Large intestine (tissue), 3 donors: ENCODE measurements at regions not wholly inside any gene's neighbourhood (a gene's known extent, or its start where the extent isn't known, plus 50 kb on each side); places are given as distances from the start of the nearest gene placed in this dataset.

ENCODE experiments used
- DNase-seq, 2 donors: peaks; one replicate each; pipeline versions ENCODE4 v3.0.0 to v3.0.0-alpha.2; 2013
- H3K27ac ChIP-seq: one replicate; pipeline ENCODE4 v1.5.1; 2013; ENCODE audit warnings: low read length
- H3K27me3 ChIP-seq: 2 replicates; pipeline ENCODE4 v1.6.1; 2013; ENCODE audit warnings: low read length; ENCODE audit not compliant: control insufficient read depth, insufficient read depth
- H3K36me3 ChIP-seq: 2 replicates; pipeline ENCODE4 v1.6.1; 2013; ENCODE audit warnings: low read length; ENCODE audit not compliant: control insufficient read depth, insufficient read depth
- H3K4me1 ChIP-seq: one replicate; pipeline ENCODE4 v1.6.1; 2013; ENCODE audit warnings: low read length; ENCODE audit not compliant: control insufficient read depth, insufficient read depth
- H3K4me3 ChIP-seq: one replicate; pipeline ENCODE4 v1.5.1; 2013; ENCODE audit warnings: low read length
- H3K9me3 ChIP-seq: one replicate; pipeline ENCODE4 v1.6.1; 2013; ENCODE audit warnings: mild to moderate bottlenecking, low read depth, low read length, moderate library complexity; ENCODE audit not compliant: control insufficient read depth
- WGBS: methylation state at CpG from one replicate; pipeline ENCODE4 v1.1.5; 2013; ENCODE audit warnings: low lambda C conversion rate; ENCODE audit not compliant: insufficient coverage; 5-methylcytosine and 5-hydroxymethylcytosine counted together

DNA sequence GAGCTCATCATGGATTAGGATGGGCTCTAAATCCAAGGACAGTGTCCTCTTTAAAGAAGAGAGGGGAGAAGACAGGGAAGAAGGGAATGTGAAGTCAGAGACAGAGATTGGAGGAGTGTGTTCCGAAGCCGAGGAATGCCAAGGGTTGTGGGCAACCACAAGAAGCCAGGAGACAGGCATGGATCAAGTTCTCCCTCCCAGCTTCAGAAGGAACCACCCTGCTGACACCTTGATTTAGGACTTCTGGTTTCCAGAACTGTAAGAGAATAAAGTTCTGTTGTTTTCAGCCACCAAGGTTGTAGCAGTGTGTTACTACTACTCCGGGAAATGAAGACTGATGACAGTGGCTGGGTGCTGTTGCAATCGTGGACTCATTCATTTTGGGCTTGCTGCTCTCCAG lies 120.1 kb downstream of the RPS12 start:
- no peaks in the 10 kb centered on the region for H3K9me3 ChIP-seq
- no peaks in the 10 kb centered on the region for H3K27me3 ChIP-seq
- H3K27ac ChIP-seq, result no peak overlapping the region
- H3K36me3 ChIP-seq, result no peaks in the 10 kb centered on the region
- no peaks in the 10 kb centered on the region for H3K4me1 ChIP-seq
- DNase-seq, result no peak
- no peak overlapping the region for H3K4me3 ChIP-seq
- WGBS, result no CpG with 5 or more reads among the region's 4 CpGs

DNA sequence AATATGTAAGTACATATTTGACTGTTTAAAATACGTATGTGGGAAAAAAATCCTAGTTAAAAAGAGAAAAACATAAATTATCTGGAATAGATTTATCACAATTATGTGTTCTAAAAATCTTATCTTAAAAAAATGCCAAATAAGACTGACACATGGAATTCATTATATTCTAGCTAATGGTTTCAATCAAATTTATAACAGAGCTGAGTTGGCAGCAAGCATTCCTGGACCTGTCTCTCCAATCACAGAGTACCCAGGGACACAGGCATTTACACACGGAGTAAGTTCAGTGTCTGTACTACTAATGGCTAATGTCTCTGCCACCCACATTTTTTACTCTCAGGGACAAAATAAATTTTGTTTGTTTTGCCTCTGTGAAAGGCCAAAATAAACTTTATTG lies 122.3 kb downstream of the RPS12 start:
- Histone ChIP-seq H3K9me3 (no peaks in the 10 kb centered on the region), H3K27ac (no peak overlapping the region), H3K4me1 (no peaks in the 10 kb centered on the region), H3K27me3 (no peaks in the 10 kb centered on the region), H3K36me3 (no peaks in the 10 kb centered on the region), H3K4me3 (no peak overlapping the region)
- WGBS, result 91% methylated on average over 1 of the region's 2 CpGs
- DNase-seq, result no peak

DNA sequence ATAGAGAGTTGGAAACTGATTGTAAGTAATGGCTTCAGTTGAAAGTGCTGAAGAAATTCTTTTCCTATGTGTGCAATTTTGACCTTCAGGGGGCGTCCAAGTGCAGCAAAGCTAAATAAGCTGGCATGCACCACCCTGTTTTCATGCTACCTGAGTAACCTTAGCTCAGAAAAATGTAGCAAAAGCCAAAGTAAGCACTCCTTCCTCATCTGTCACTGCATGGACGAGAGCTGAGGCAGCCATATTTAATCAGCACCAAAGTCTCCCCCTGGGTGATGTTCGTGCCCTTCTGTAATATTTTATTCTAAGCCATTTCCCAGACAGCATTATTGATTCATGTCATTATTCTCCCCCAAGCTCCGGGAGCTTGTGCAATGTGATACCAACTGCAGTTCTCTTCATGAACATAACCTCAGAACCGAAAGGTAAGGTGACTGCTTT lies 123.1 kb downstream of the RPS12 start:
- no peak overlapping the region for H3K27ac ChIP-seq
- no peak overlapping the region for H3K4me3 ChIP-seq
- H3K27me3 ChIP-seq, result no peaks in the 10 kb centered on the region
- H3K4me1 ChIP-seq, result no peaks in the 10 kb centered on the region
- no peaks in the 10 kb centered on the region for H3K36me3 ChIP-seq
- peak; percentile 8 for DNase-seq
- WGBS, result 92% methylated on average over 2 of the region's 5 CpGs
- H3K9me3 ChIP-seq, result no peaks in the 10 kb centered on the region

DNA sequence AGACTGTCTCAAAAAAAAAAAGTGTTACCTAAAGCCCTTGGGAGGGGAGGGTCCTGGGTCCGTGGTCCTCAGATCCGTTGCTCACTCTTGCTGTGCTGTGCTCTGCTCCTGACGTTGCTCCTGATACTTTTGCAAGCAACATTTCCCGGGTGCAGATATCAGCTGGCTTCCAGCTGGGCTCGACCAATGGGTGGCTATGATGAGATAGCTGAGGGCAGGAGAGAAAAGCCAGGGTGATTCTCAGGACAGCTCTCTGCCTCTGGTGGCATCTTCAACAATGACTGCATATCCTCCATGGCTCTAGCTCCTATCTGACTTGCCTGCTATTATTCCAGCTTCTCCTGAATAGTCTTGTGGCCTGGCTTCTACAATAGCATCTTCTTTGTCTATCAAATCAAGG lies 134.5 kb downstream of the RPS12 start:
- Histone ChIP-seq H3K36me3 (no peaks in the 10 kb centered on the region), H3K27ac (no peak overlapping the region), H3K4me1 (no peaks in the 10 kb centered on the region), H3K4me3 (no peak overlapping the region), H3K27me3 (no peaks in the 10 kb centered on the region), H3K9me3 (no peaks in the 10 kb centered on the region)
- no CpG with 5 or more reads among the region's 5 CpGs for WGBS
- DNase-seq, result no peak

DNA sequence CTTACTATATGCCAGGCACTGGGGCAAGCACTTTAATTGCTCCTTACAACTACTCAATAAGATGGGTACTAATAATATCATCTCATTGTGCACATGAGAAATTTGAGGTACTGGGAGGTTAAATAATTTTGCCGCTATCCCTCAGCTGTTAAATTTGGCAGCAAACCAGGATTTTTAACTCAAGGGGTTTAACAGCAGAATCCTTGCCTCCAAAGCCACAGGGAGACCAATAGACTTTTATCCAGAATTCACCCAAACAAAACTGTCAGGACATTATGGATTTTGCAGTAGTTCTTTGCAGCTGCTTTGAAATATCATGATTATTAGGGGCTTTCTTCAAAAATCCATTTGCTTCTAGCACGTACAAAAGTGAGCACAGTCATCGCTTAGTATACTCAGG lies 136.2 kb downstream of the RPS12 start:
- no peaks in the 10 kb centered on the region for H3K27me3 ChIP-seq
- no peaks in the 10 kb centered on the region for H3K36me3 ChIP-seq
- H3K27ac ChIP-seq, result no peak overlapping the region
- no peak overlapping the region for H3K4me3 ChIP-seq
- WGBS, result 87% methylated on average over 3 of the region's 3 CpGs
- H3K4me1 ChIP-seq, result no peaks in the 10 kb centered on the region
- DNase-seq, result no peak
- H3K9me3 ChIP-seq, result no peaks in the 10 kb centered on the region

DNA sequence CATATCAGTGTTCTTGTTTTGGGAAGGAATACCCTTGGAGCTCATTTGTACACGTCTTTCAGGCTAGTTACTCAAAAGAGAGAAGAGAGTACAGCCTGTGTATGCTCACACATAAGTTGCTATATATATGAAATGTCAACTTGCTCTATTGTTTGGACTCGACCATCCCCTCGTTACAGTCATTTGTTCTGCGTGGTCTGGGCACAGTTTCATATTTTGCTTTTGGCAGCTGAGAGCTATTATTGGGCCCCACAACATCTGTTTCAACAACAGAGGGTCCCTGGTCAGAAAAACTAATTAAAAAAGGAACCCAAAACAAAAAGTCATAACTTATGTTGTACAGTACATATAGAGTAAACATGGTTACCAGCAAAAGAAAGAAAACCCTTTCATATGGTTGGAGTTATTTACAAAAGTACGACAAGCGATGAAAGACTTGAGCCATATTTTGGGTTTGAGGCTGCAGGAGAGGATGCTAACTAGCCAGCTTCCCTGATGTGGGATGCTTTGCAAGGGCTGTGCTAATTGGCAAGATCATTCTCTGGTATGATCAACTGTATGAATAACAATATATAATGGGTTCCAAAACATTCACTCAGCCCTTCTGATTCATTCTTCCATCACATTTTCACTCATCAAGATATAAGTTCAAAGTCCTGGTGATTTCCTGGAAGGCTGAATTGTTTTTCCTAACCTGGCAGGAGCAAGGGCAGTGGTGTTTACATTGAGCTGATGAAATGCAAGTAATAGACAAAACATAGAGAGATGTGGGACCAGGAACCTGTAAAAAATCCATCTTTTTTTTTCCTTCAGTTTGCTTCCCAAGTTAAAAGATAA lies 137.9 kb downstream of the RPS12 start:
- no peaks in the 10 kb centered on the region for H3K9me3 ChIP-seq
- no peaks in the 10 kb centered on the region for H3K4me1 ChIP-seq
- no peak overlapping the region for H3K4me3 ChIP-seq
- H3K27me3 ChIP-seq, result no peaks in the 10 kb centered on the region
- no peak overlapping the region for H3K27ac ChIP-seq
- 83% methylated on average over 1 of the region's 6 CpGs for WGBS
- no peak for DNase-seq
- H3K36me3 ChIP-seq, result no peaks in the 10 kb centered on the region

DNA sequence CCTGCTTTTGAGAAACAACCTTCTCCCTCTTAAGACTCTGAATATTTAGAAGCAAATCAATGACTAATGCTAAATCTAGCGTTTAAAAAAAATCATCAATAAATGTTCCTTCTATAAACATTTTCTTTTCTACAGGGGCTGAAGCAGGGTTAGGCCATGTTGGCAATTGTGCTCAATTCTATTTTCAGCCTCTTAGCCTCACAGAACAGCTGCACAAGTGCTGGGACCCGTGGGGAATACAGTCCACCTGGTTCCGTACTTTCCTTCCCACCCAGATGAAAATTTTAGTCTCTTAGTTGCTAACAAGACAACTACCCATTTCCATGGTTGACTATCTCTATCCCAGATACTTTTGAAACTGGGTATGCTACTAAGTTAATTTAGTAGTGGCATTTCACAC lies 138.6 kb downstream of the RPS12 start:
- WGBS, result no CpG with 5 or more reads among the region's 3 CpGs
- H3K27ac ChIP-seq, result no peak overlapping the region
- H3K4me3 ChIP-seq, result no peak overlapping the region
- no peaks in the 10 kb centered on the region for H3K9me3 ChIP-seq
- no peaks in the 10 kb centered on the region for H3K4me1 ChIP-seq
- DNase-seq, result no peak
- H3K27me3 ChIP-seq, result no peaks in the 10 kb centered on the region
- no peaks in the 10 kb centered on the region for H3K36me3 ChIP-seq

DNA sequence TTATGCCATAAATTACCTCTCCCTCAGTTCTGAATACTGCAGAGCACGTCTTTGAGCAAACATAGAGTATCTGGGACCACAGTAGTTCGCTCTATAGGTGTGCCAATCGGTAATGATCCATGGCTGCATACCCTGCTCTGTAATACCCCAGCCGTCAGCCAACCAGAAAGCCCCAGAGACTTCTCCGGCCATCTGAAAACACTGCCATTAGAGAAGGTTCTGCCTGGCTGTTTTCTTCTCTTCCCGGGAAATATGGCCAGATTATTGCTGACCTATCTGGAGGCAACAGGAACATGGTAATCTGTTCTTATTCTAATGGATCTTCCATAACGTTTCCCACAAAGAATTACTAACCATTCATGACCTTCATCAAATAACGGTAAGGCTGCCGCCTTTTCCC lies 139.9 kb downstream of the RPS12 start:
- 76% methylated on average over 4 of the region's 9 CpGs for WGBS
- Histone ChIP-seq H3K4me1 (no peaks in the 10 kb centered on the region), H3K9me3 (no peaks in the 10 kb centered on the region), H3K36me3 (no peaks in the 10 kb centered on the region), H3K27me3 (no peaks in the 10 kb centered on the region), H3K4me3 (no peak overlapping the region), H3K27ac (no peak overlapping the region)
- DNase-seq, result no peak

DNA sequence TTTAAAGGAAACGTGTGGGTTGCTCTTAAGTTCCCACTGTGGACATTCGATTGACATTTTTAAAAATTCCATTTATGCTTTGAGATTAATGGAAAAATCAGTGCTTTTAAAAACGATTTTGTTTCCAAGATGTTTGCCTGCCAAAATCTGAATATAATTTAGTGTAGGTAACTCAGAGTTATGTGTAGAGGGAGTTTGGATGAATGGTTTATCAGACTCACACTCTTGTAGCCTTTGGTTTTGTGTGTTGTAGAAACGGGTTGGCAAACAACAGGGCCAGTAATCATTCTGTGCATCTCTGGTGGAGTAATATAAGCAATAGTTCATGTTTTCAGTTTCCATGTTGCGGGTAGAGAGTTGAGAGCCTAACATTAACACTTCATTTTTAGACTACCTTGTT lies 140.6 kb downstream of the RPS12 start:
- H3K4me3 ChIP-seq, result no peak overlapping the region
- DNase-seq, result no peak
- WGBS, result 78% methylated on average over 3 of the region's 5 CpGs
- H3K4me1 ChIP-seq, result no peaks in the 10 kb centered on the region
- no peaks in the 10 kb centered on the region for H3K27me3 ChIP-seq
- H3K9me3 ChIP-seq, result no peaks in the 10 kb centered on the region
- no peak overlapping the region for H3K27ac ChIP-seq
- H3K36me3 ChIP-seq, result no peaks in the 10 kb centered on the region

DNA sequence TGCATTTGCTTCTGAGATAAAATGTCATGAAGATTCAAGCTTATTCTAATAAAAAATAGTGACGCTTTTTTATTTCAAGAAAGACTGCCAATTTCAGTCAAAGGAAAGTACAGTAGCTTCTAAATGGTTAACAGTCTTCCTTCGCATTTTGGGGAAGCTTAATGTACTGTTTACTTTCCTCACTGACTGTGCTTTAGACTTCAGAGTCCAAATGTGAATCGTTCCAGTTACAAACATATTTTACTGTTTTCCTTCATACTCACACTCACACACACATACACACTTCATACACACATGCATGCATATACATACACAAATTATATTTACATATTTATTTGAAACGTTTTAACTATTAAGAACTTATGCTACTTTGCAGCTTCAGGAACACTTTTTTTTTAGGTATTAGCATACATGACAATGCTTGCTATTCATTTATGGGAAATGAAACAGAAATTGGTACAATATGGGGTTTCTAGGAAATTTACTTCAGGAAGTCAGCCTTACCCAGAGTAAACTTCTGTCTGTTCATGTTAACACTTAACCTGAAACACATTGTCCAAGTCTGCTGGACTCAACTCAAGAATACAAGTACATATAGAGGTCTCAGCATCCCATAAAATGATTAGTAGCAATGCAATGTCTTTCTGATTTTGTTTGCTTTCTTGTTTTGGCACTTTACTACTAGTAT lies 145.4 kb downstream of the RPS12 start:
- Histone ChIP-seq H3K9me3 (no peaks in the 10 kb centered on the region), H3K27ac (no peak overlapping the region), H3K27me3 (no peaks in the 10 kb centered on the region), H3K4me3 (no peak overlapping the region), H3K36me3 (no peaks in the 10 kb centered on the region), H3K4me1 (no peaks in the 10 kb centered on the region)
- no peak for DNase-seq
- 33% methylated on average over 1 of the region's 4 CpGs for WGBS

DNA sequence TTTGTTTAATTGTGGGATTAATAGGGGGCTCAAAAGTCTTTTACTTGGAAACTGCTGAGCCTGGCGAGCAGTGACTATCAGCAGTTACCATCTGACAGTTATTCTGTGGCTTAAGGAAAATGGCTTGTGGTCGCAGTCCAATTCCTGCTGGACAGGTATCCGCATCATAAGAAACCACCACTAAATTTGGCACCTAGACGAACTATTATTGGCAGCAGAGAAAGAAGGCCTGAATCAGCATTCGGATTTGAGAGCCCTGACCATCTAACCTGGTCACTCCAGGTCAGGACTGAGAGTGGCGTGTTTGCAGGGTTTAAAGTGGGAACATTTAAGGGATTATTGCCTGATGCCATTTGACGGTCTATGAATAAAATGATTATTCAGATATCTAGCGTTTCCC lies 146.4 kb downstream of the RPS12 start:
- Histone ChIP-seq H3K27me3 (no peaks in the 10 kb centered on the region), H3K4me3 (no peak overlapping the region), H3K27ac (no peak overlapping the region), H3K36me3 (no peaks in the 10 kb centered on the region), H3K9me3 (no peaks in the 10 kb centered on the region), H3K4me1 (no peaks in the 10 kb centered on the region)
- DNase-seq, result no peak
- no CpG with 5 or more reads among the region's 8 CpGs for WGBS
